ENCODE measurements at regions not wholly inside any gene's neighbourhood (a gene's known extent, or its start where the extent isn't known, plus 50 kb on each side); places are given as distances from the start of the nearest gene placed in this dataset.

- no peak for DNase-seq
Observed at GRCh38 chr3:94179059-94179458, 116.2 kb downstream of the NSUN3 start.

- DNase-seq = no peak
Observed at GRCh38 chr3:94183551-94183950, 120.7 kb downstream of the NSUN3 start.

- no peak for DNase-seq
Observed at GRCh38 chr3:94184781-94185180, 121.9 kb downstream of the NSUN3 start.

- DNase-seq = no peak
Observed at GRCh38 chr3:94185753-94186152, 122.9 kb downstream of the NSUN3 start.

GRCh38 chr3:94187697-94188096, 124.8 kb downstream of the NSUN3 start:
- no peak for DNase-seq

GRCh38 chr3:94195381-94195780, 132.5 kb downstream of the NSUN3 start:
- DNase-seq = no peak

- DNase-seq = no peak
Observed at GRCh38 chr3:94206291-94206690, 143.4 kb downstream of the NSUN3 start.

- no peak for DNase-seq
Observed at GRCh38 chr3:94210256-94210655, 147.4 kb downstream of the NSUN3 start.

GRCh38 chr3:94217406-94217805, 154.5 kb downstream of the NSUN3 start:
- DNase-seq = no peak

GRCh38 chr3:94220426-94220825, 157.6 kb downstream of the NSUN3 start:
- DNase-seq = no peak

GRCh38 chr3:94221829-94222228, 159.0 kb downstream of the NSUN3 start:
- DNase-seq = no peak

GRCh38 chr3:94225148-94225865, 162.4 kb downstream of the NSUN3 start:
- no peak for DNase-seq

GRCh38 chr3:94226078-94226477, 163.2 kb downstream of the NSUN3 start:
- no peak for DNase-seq

- DNase-seq = no peak
Observed at GRCh38 chr3:94232921-94233320, 170.1 kb downstream of the NSUN3 start.

- DNase-seq = peak; percentile 1
Observed at GRCh38 chr3:94234177-94234788, 171.4 kb downstream of the NSUN3 start.

GRCh38 chr3:94241986-94242385, 179.1 kb downstream of the NSUN3 start:
- DNase-seq = no peak

GRCh38 chr3:94246171-94246570, 183.3 kb downstream of the NSUN3 start:
- no peak for DNase-seq

GRCh38 chr3:94248042-94248441, 185.2 kb downstream of the NSUN3 start:
- no peak for DNase-seq

- peak; percentile 32 for DNase-seq
Observed at GRCh38 chr3:94249491-94250079, 186.7 kb downstream of the NSUN3 start.

GRCh38 chr3:94251566-94251965, 188.7 kb downstream of the NSUN3 start:
- DNase-seq = no peak

- no peak for DNase-seq
Observed at GRCh38 chr3:94252316-94252715, 189.5 kb downstream of the NSUN3 start.

- peak; percentile 12 for DNase-seq
Observed at GRCh38 chr3:94256888-94257813, 194.3 kb downstream of the NSUN3 start.

GRCh38 chr3:94258851-94259250, 196.0 kb downstream of the NSUN3 start:
- DNase-seq = no peak
